ENCODE measurements at regions not wholly inside any gene's neighbourhood (a gene's known extent, or its start where the extent isn't known, plus 50 kb on each side); places are given as distances from the start of the nearest gene placed in this dataset.

DNA sequence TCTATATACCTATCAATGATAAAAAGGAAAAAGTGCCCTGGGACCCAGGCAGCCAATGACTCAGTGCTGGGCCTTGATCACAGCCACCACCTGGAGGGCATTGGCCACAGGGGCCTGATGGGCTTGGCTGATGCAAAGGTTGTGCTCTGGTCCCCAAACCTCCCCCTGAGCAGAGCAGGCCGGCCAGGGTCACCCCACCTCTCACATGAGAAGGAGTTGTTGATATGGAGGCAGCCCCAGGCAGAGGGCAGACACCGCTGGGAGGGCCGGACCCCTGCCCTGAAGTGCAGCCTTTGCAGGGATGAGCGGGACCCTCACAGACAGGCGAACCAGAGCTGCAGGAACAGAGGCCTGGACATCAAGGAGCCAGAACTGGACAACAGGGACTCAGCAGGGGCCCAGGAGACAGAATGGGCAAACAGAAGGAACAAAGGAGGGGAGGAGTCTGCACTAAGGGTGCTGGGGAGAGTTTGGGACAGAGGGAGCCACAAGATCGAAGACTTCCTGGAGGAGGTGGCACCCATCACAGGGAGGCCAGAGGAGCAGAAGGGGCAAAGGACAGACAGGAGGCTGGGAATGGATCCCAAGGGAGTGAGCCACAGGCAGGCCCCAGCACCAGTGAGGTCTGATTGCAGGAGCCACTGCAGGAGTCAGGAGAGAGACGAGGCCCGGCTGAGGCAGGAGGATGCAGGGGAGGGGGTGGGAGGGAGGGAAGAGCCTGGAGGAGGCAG, 105.0 kb downstream of the TNFAIP2 start:
- TF ChIP-seq CTCF (IDR thresholded peaks at IDR 0.05; ENCODE audit: low read depth, low read length, missing input control) (no peak), EGR1 (IDR thresholded peaks at IDR 0.05; ENCODE audit: low read depth in 2 of 2) (no peak)
- TF ChIP-seq, protein P1, sequence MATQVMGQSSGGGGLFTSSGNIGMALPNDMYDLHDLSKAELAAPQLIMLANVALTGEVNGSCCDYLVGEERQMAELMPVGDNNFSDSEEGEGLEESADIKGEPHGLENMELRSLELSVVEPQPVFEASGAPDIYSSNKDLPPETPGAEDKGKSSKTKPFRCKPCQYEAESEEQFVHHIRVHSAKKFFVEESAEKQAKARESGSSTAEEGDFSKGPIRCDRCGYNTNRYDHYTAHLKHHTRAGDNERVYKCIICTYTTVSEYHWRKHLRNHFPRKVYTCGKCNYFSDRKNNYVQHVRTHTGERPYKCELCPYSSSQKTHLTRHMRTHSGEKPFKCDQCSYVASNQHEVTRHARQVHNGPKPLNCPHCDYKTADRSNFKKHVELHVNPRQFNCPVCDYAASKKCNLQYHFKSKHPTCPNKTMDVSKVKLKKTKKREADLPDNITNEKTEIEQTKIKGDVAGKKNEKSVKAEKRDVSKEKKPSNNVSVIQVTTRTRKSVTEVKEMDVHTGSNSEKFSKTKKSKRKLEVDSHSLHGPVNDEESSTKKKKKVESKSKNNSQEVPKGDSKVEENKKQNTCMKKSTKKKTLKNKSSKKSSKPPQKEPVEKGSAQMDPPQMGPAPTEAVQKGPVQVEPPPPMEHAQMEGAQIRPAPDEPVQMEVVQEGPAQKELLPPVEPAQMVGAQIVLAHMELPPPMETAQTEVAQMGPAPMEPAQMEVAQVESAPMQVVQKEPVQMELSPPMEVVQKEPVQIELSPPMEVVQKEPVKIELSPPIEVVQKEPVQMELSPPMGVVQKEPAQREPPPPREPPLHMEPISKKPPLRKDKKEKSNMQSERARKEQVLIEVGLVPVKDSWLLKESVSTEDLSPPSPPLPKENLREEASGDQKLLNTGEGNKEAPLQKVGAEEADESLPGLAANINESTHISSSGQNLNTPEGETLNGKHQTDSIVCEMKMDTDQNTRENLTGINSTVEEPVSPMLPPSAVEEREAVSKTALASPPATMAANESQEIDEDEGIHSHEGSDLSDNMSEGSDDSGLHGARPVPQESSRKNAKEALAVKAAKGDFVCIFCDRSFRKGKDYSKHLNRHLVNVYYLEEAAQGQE (IDR thresholded peaks at IDR 0.05), result no peak

All from liver (tissue), 3 donors.